ENCODE measurements at regions not wholly inside any gene's neighbourhood (a gene's known extent, or its start where the extent isn't known, plus 50 kb on each side); places are given as distances from the start of the nearest gene placed in this dataset.

- no peak overlapping the region for H3K27ac ChIP-seq (ENCODE audit: low read length)
- no peak overlapping the region for H3K4me3 ChIP-seq (ENCODE audit: low read length)
- Mint-ChIP-seq H3K27ac (no peak overlapping the region), H3K9me3 (no peaks in the 10 kb centered on the region), H3K4me3 (no peak overlapping the region), H3K36me3 (no peaks in the 10 kb centered on the region), H3K27me3 (ENCODE audit: low read depth in 2 of 2) (peaks cover 13 to 17% of the 10 kb centered on the region in 2 donors), H3K4me1 (no peaks in the 10 kb centered on the region)
- DNase-seq: no peak
- no peaks in the 10 kb centered on the region for H3K4me1 ChIP-seq (ENCODE audit: control insufficient read depth, insufficient read depth, low read length)
- TF ChIP-seq, protein P1, sequence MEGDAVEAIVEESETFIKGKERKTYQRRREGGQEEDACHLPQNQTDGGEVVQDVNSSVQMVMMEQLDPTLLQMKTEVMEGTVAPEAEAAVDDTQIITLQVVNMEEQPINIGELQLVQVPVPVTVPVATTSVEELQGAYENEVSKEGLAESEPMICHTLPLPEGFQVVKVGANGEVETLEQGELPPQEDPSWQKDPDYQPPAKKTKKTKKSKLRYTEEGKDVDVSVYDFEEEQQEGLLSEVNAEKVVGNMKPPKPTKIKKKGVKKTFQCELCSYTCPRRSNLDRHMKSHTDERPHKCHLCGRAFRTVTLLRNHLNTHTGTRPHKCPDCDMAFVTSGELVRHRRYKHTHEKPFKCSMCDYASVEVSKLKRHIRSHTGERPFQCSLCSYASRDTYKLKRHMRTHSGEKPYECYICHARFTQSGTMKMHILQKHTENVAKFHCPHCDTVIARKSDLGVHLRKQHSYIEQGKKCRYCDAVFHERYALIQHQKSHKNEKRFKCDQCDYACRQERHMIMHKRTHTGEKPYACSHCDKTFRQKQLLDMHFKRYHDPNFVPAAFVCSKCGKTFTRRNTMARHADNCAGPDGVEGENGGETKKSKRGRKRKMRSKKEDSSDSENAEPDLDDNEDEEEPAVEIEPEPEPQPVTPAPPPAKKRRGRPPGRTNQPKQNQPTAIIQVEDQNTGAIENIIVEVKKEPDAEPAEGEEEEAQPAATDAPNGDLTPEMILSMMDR (IDR thresholded peaks at IDR 0.05): no peak
- 82% methylated on average over 5 of the region's 5 CpGs for WGBS (ENCODE audit: insufficient coverage)
- H3K9me3 ChIP-seq (ENCODE audit: control insufficient read depth, insufficient read depth, low read length): no peaks in the 10 kb centered on the region
- ATAC-seq: no peak
- H3K36me3 ChIP-seq (ENCODE audit: control insufficient read depth, insufficient read depth, low read length): no peaks in the 10 kb centered on the region
- intact Hi-C loops (cut with micrococcal nuclease): no loop called here
- H3K27me3 ChIP-seq (ENCODE audit: control insufficient read depth, insufficient read depth, low read length): no peaks in the 10 kb centered on the region
Measured at GRCh38 chr15:92565351-92566125, 90.0 kb downstream of the FAM174B start.

DNA sequence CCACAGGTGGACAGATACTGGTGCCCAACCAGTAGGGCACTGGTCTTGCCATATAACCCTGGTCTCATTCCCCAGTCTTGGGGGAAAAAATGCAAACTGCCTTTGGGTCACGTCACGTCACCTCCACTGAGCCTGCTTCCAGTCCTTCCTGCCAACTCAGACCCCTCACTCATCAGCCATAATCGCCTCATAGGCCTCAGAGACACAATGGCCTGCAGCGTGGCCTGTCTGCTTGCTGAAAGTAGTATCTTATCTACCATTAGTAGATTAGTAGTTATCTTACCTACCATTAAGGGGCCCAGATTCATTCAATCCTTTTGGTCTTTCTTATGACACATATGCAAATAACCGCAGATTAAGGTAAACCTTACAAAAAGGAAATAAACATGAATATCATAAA is 93.8 kb downstream of the FAM174B start:
- Mint-ChIP-seq H3K9me3 (no peaks in the 10 kb centered on the region), H3K27me3 (ENCODE audit: low read depth in 2 of 2) (peaks cover 11 to 35% of the 10 kb centered on the region in 2 donors), H3K36me3 (no peaks in the 10 kb centered on the region), H3K4me3 (no peak overlapping the region), H3K27ac (no peak overlapping the region), H3K4me1 (no peaks in the 10 kb centered on the region)
- no peak for DNase-seq
- TF ChIP-seq, protein P1 (IDR thresholded peaks at IDR 0.05): no peak
- intact Hi-C loops (cut with micrococcal nuclease): no loop called here
- H3K9me3 ChIP-seq (ENCODE audit: control insufficient read depth, insufficient read depth, low read length): no peaks in the 10 kb centered on the region
- no peak for ATAC-seq
- H3K4me1 ChIP-seq (ENCODE audit: control insufficient read depth, insufficient read depth, low read length): no peaks in the 10 kb centered on the region
- no peak overlapping the region for H3K27ac ChIP-seq (ENCODE audit: low read length)
- WGBS (ENCODE audit: insufficient coverage): 73% methylated on average over 4 of the region's 5 CpGs
- H3K4me3 ChIP-seq (ENCODE audit: low read length): no peak overlapping the region
- H3K36me3 ChIP-seq (ENCODE audit: control insufficient read depth, insufficient read depth, low read length): no peaks in the 10 kb centered on the region
- H3K27me3 ChIP-seq (ENCODE audit: control insufficient read depth, insufficient read depth, low read length): no peaks in the 10 kb centered on the region

GRCh38 chr15:92553317-92553716 is 102.3 kb downstream of the FAM174B start:
- Mint-ChIP-seq H3K4me1 (no peaks in the 10 kb centered on the region), H3K27me3 (ENCODE audit: low read depth in 2 of 2) (peaks cover 17 to 84% of the 10 kb centered on the region in 2 donors), H3K9me3 (no peaks in the 10 kb centered on the region), H3K36me3 (no peaks in the 10 kb centered on the region), H3K4me3 (no peak overlapping the region), H3K27ac (no peak overlapping the region)
- intact Hi-C loops (cut with micrococcal nuclease): no loop called here
- H3K4me3 ChIP-seq (ENCODE audit: low read length): no peak overlapping the region
- H3K36me3 ChIP-seq (ENCODE audit: control insufficient read depth, insufficient read depth, low read length): no peaks in the 10 kb centered on the region
- H3K4me1 ChIP-seq (ENCODE audit: control insufficient read depth, insufficient read depth, low read length): no peaks in the 10 kb centered on the region
- H3K27me3 ChIP-seq (ENCODE audit: control insufficient read depth, insufficient read depth, low read length): no peaks in the 10 kb centered on the region
- WGBS (ENCODE audit: insufficient coverage): 87% methylated on average over 1 of the region's 1 CpG
- no peak for ATAC-seq
- no peak overlapping the region for H3K27ac ChIP-seq (ENCODE audit: low read length)
- H3K9me3 ChIP-seq (ENCODE audit: control insufficient read depth, insufficient read depth, low read length): no peaks in the 10 kb centered on the region
- TF ChIP-seq, protein P1 (IDR thresholded peaks at IDR 0.05): no peak
- no peak for DNase-seq

DNA sequence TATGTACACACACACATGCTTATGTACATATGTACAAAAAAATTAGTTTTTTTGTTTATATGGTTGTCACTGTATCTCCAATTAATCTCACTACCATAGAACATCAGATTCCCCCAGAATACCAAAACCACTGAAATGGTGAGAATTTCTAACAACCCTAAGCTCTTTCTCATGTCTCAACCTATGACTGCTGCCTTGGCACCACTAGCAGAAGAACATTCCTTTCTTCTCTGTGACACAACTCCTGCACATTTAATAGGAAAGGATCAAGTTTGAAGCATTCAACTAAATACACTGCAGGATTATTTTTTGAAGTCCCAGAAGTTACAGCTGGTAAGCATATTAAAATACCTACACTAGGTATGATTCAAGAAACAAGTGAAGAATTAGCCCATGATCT is 109.6 kb downstream of the FAM174B start:
- no peaks in the 10 kb centered on the region for H3K4me1 Mint-ChIP-seq
- H3K27ac ChIP-seq (ENCODE audit: low read length): no peak overlapping the region
- H3K36me3 ChIP-seq (ENCODE audit: control insufficient read depth, insufficient read depth, low read length): no peaks in the 10 kb centered on the region
- TF ChIP-seq, protein P1 (IDR thresholded peaks at IDR 0.05): no peak
- peaks cover 19 to 70% of the 10 kb centered on the region in 2 donors for H3K27me3 Mint-ChIP-seq (ENCODE audit: low read depth in 2 of 2)
- intact Hi-C loops (cut with micrococcal nuclease): no loop called here
- no peaks in the 10 kb centered on the region for H3K4me1 ChIP-seq (ENCODE audit: control insufficient read depth, insufficient read depth, low read length)
- no peaks in the 10 kb centered on the region for H3K9me3 ChIP-seq (ENCODE audit: control insufficient read depth, insufficient read depth, low read length)
- ATAC-seq (no peak), DNase-seq (no peak)
- H3K27me3 ChIP-seq (ENCODE audit: control insufficient read depth, insufficient read depth, low read length): no peaks in the 10 kb centered on the region
- H3K4me3 Mint-ChIP-seq: no peak overlapping the region
- no peaks in the 10 kb centered on the region for H3K9me3 Mint-ChIP-seq
- no peak overlapping the region for H3K27ac Mint-ChIP-seq
- no peak overlapping the region for H3K4me3 ChIP-seq (ENCODE audit: low read length)
- H3K36me3 Mint-ChIP-seq: no peaks in the 10 kb centered on the region

All from natural killer cell (primary cell).